ENCODE measurements at regions not wholly inside any gene's neighbourhood (a gene's known extent, or its start where the extent isn't known, plus 50 kb on each side); places are given as distances from the start of the nearest gene placed in this dataset.

DNA sequence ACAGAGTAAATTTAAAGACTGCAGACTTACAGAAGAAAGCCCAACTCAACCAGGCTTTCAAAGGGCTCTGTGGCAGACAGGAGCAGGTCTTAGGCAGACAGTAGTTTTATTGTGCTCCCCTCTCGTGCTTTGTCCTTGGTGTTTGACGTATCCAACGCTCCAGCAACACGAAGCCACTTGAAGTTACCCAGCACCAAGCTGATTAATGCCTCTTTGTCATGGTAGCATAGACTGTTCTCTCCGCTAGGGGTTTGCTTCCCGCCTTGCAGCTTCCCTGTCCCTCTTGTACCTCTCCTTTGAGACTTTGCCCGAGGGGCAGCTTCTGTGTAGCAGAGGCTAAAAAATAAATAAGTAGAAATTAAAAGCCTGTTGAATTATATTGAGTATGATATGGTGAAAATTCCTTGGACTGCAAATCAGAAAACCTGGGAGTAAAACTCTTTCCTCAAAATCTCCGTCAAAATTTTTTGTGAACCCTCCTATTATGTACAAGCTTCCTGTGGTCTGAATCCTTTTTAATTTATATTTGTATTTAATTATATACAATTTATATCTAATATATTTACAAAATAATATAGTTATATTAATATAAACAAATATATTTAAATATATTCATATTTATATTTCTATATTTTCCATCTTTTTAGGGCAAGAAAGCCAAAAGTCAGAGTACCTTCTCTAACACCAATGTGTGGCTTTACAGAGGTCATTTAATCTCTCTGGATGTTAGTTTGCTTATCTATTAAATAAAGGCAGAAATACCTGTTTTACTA lies 405.4 kb downstream of the DMAC1 start:
- Mint-ChIP-seq H3K27me3 (ENCODE audit: low read depth in 2 of 2) (peaks cover 4 to 13% of the 10 kb centered on the region in 2 donors), H3K9me3 (no peaks in the 10 kb centered on the region), H3K27ac (no peak overlapping the region), H3K4me1 (no peaks in the 10 kb centered on the region), H3K36me3 (no peaks in the 10 kb centered on the region), H3K4me3 (no peak overlapping the region)
- Histone ChIP-seq H3K4me3 (ENCODE audit: low read length) (no peak overlapping the region), H3K27ac (ENCODE audit: low read length) (no peak overlapping the region), H3K9me3 (ENCODE audit: control insufficient read depth, insufficient read depth, low read length) (no peaks in the 10 kb centered on the region), H3K27me3 (ENCODE audit: control insufficient read depth, insufficient read depth, low read length) (no peaks in the 10 kb centered on the region), H3K4me1 (ENCODE audit: control insufficient read depth, insufficient read depth, low read length) (no peaks in the 10 kb centered on the region), H3K36me3 (ENCODE audit: control insufficient read depth, insufficient read depth, low read length) (no peaks in the 10 kb centered on the region)
- TF ChIP-seq, protein P1, sequence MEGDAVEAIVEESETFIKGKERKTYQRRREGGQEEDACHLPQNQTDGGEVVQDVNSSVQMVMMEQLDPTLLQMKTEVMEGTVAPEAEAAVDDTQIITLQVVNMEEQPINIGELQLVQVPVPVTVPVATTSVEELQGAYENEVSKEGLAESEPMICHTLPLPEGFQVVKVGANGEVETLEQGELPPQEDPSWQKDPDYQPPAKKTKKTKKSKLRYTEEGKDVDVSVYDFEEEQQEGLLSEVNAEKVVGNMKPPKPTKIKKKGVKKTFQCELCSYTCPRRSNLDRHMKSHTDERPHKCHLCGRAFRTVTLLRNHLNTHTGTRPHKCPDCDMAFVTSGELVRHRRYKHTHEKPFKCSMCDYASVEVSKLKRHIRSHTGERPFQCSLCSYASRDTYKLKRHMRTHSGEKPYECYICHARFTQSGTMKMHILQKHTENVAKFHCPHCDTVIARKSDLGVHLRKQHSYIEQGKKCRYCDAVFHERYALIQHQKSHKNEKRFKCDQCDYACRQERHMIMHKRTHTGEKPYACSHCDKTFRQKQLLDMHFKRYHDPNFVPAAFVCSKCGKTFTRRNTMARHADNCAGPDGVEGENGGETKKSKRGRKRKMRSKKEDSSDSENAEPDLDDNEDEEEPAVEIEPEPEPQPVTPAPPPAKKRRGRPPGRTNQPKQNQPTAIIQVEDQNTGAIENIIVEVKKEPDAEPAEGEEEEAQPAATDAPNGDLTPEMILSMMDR (IDR thresholded peaks at IDR 0.05), result no peak
- 87% methylated on average over 7 of the region's 8 CpGs for WGBS (ENCODE audit: insufficient coverage)
- ATAC-seq (no peak), DNase-seq (no peak)
- intact Hi-C loops (cut with micrococcal nuclease), result no loop called here

DNA sequence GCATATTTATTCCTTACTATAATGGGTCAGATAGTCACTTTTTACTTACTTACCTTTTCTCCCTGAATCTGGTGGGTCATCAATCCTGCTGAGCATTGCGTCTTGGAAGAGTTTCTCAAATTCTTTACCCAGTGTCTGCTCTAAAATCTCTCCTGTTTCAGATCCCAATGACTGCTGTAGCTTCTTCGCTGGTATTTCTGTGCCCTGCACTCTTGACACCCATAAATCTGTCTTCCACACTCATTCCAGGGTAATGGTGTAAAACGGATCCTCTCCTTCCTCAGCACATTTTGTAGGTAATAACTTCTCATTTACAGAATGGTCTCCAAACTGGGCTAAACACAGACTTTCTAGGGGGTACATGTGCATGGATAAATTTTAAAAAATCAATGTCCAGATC lies 407.4 kb downstream of the DMAC1 start:
- Mint-ChIP-seq H3K4me1 (no peaks in the 10 kb centered on the region), H3K27me3 (ENCODE audit: low read depth in 2 of 2) (peaks cover 4 to 19% of the 10 kb centered on the region in 2 donors), H3K36me3 (no peaks in the 10 kb centered on the region), H3K4me3 (no peak overlapping the region), H3K9me3 (no peaks in the 10 kb centered on the region), H3K27ac (no peak overlapping the region)
- Histone ChIP-seq H3K4me3 (ENCODE audit: low read length) (no peak overlapping the region), H3K27ac (ENCODE audit: low read length) (no peak overlapping the region), H3K9me3 (ENCODE audit: control insufficient read depth, insufficient read depth, low read length) (no peaks in the 10 kb centered on the region), H3K4me1 (ENCODE audit: control insufficient read depth, insufficient read depth, low read length) (no peaks in the 10 kb centered on the region), H3K27me3 (ENCODE audit: control insufficient read depth, insufficient read depth, low read length) (no peaks in the 10 kb centered on the region), H3K36me3 (ENCODE audit: control insufficient read depth, insufficient read depth, low read length) (no peaks in the 10 kb centered on the region)
- WGBS (ENCODE audit: insufficient coverage), result 88% methylated on average over 3 of the region's 3 CpGs
- DNase-seq, result no peak
- intact Hi-C loops (cut with micrococcal nuclease), result no loop called here
- TF ChIP-seq, protein P1 (IDR thresholded peaks at IDR 0.05), result no peak
- no peak for ATAC-seq

DNA sequence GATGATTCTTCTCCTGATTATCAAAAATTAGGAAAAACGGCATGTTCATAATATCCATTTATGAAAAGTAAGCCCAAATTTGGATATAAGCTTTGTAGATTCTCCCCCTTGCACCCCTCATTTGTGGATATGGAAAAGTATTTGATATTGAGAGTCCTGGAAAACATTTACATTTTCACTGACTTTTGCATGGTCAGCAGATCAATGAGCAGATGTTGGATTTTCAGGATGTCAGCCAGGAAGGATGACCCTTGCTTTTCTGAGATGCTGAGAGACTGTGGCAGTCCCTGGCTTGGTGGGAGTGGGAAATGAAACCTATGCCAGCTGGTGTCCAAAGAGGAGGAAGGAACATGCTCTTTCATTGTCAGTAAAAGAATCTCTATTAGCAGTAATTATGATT lies 410.8 kb downstream of the DMAC1 start:
- no peaks in the 10 kb centered on the region for H3K36me3 ChIP-seq (ENCODE audit: control insufficient read depth, insufficient read depth, low read length)
- no peaks in the 10 kb centered on the region for H3K4me1 ChIP-seq (ENCODE audit: control insufficient read depth, insufficient read depth, low read length)
- H3K27me3 ChIP-seq (ENCODE audit: control insufficient read depth, insufficient read depth, low read length), result no peaks in the 10 kb centered on the region
- Mint-ChIP-seq H3K27me3 (ENCODE audit: low read depth in 2 of 2) (peaks cover 7% of the 10 kb centered on the region in 2 donors), H3K9me3 (no peaks in the 10 kb centered on the region), H3K36me3 (no peaks in the 10 kb centered on the region), H3K4me3 (no peak overlapping the region), H3K4me1 (no peaks in the 10 kb centered on the region), H3K27ac (no peak overlapping the region)
- TF ChIP-seq, protein P1 (IDR thresholded peaks at IDR 0.05), result no peak
- H3K9me3 ChIP-seq (ENCODE audit: control insufficient read depth, insufficient read depth, low read length), result no peaks in the 10 kb centered on the region
- ATAC-seq (no peak), DNase-seq (no peak)
- H3K4me3 ChIP-seq (ENCODE audit: low read length), result no peak overlapping the region
- WGBS (ENCODE audit: insufficient coverage), result 100% methylated on average over 1 of the region's 1 CpG
- H3K27ac ChIP-seq (ENCODE audit: low read length), result no peak overlapping the region
- intact Hi-C loops (cut with micrococcal nuclease), result no loop called here

DNA sequence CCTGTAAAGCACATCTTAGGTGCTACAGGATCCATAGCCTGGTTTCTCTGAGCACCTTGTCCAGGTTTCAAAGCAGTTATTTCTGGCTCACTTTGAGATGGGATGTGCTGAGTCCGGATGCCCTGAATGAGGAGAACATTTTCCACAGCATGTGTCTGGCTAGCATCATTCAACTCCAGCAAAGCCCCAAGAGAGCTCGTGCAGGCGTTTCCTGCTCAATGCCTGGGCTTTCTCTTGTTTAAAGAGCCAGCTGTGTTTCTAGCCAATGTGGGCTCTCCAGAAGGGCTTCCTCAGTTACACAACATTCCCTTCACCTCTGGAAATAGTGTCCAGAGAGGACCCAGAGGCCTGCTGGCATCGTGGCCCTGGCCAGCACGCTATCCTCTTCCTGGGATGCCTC lies 411.7 kb downstream of the DMAC1 start:
- H3K36me3 Mint-ChIP-seq, result no peaks in the 10 kb centered on the region
- Histone ChIP-seq H3K36me3 (ENCODE audit: control insufficient read depth, insufficient read depth, low read length) (no peaks in the 10 kb centered on the region), H3K27me3 (ENCODE audit: control insufficient read depth, insufficient read depth, low read length) (no peaks in the 10 kb centered on the region), H3K4me3 (ENCODE audit: low read length) (no peak overlapping the region), H3K27ac (ENCODE audit: low read length) (no peak overlapping the region), H3K4me1 (ENCODE audit: control insufficient read depth, insufficient read depth, low read length) (no peaks in the 10 kb centered on the region), H3K9me3 (ENCODE audit: control insufficient read depth, insufficient read depth, low read length) (no peaks in the 10 kb centered on the region)
- H3K9me3 Mint-ChIP-seq, result no peaks in the 10 kb centered on the region
- H3K27ac Mint-ChIP-seq, result no peak overlapping the region
- WGBS (ENCODE audit: insufficient coverage), result 65% methylated on average over 5 of the region's 5 CpGs
- ATAC-seq (no peak), DNase-seq (no peak)
- intact Hi-C loops (cut with micrococcal nuclease), result no loop called here
- H3K4me3 Mint-ChIP-seq, result no peak overlapping the region
- no peaks in the 10 kb centered on the region for H3K4me1 Mint-ChIP-seq
- TF ChIP-seq, protein P1 (IDR thresholded peaks at IDR 0.05), result no peak
- H3K27me3 Mint-ChIP-seq (ENCODE audit: low read depth in 2 of 2), result peaks cover 7% of the 10 kb centered on the region in 2 donors
